H1 (cell line): ENCODE measurements at regions not wholly inside any gene's neighbourhood (a gene's known extent, or its start where the extent isn't known, plus 50 kb on each side); places are given as distances from the start of the nearest gene placed in this dataset.

Experiments
- EGR1 ChIP-seq: IDR thresholded peaks from 2 replicates; pipeline ENCODE4 v1.6.1; 2011; ENCODE audit warnings: low read depth, low read length, borderline replicate concordance
- JUN ChIP-seq: IDR thresholded peaks from 2 replicates; pipeline ENCODE4 v1.6.1; 2011; ENCODE audit warnings: low read depth, mild to moderate bottlenecking, improper control_type of control experiment, low read length
- RAD21 ChIP-seq, 2 experiments: IDR thresholded peaks in 1 of 2; conservative IDR thresholded peaks in 1 of 2; 2 replicates each; pipeline ENCODE4 v1.6.1; 2011; ENCODE audit warnings: low read depth in 2 of 2, low read length in 2 of 2, improper control_type of control experiment in 1 of 2, inconsistent platforms in 1 of 2, mild to moderate bottlenecking in 1 of 2, moderate library complexity in 1 of 2

DNA sequence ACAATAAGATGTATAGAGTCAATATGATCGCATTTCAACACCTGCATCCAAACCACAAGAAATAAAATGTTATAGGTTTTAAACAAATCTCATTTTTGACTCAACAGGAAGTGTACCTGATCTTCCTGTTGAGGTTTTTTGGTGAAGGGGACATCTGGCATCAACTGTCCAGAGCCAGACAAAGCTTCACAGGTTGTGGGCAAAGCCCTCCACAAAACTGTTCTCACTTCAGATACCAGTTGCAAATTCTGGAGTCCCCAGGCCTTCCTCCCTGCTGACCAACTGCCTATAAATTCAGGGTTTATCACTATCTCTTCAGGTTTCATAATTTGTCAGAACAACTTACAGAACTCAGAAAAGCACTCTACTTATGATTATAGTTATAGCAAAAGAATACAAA is 326.1 kb upstream of the CAMK1G start (continued):
- no peak for TF ChIP-seq RAD21 (IDR thresholded peaks at IDR 0.05 in 1 of 2, conservative IDR thresholded peaks at IDR 0.05 in 1 of 2; ENCODE audit: low read depth in 2 of 2, low read length in 2 of 2)
- TF ChIP-seq JUN: no peak
- no peak for TF ChIP-seq EGR1
